ENCODE measurements at regions not wholly inside any gene's neighbourhood (a gene's known extent, or its start where the extent isn't known, plus 50 kb on each side); places are given as distances from the start of the nearest gene placed in this dataset.

- TF ChIP-seq SUZ12 (IDR thresholded peaks at IDR 0.05; ENCODE audit: low read depth, low read length) (no peak), ZNF292 (CRISPR knock-in tag; IDR thresholded peaks at IDR 0.05; ENCODE audit: borderline replicate concordance, low read depth) (no peak), ZNF280D (CRISPR knock-in tag; IDR thresholded peaks at IDR 0.05) (no peak), SRF (IDR thresholded peaks at IDR 0.05; ENCODE audit: low read depth, low read length) (no peak)
- TF ChIP-seq, protein P1, sequence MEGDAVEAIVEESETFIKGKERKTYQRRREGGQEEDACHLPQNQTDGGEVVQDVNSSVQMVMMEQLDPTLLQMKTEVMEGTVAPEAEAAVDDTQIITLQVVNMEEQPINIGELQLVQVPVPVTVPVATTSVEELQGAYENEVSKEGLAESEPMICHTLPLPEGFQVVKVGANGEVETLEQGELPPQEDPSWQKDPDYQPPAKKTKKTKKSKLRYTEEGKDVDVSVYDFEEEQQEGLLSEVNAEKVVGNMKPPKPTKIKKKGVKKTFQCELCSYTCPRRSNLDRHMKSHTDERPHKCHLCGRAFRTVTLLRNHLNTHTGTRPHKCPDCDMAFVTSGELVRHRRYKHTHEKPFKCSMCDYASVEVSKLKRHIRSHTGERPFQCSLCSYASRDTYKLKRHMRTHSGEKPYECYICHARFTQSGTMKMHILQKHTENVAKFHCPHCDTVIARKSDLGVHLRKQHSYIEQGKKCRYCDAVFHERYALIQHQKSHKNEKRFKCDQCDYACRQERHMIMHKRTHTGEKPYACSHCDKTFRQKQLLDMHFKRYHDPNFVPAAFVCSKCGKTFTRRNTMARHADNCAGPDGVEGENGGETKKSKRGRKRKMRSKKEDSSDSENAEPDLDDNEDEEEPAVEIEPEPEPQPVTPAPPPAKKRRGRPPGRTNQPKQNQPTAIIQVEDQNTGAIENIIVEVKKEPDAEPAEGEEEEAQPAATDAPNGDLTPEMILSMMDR (CRISPR knock-in tag; IDR thresholded peaks at IDR 0.05): no peak
- TF ChIP-seq, protein P2, sequence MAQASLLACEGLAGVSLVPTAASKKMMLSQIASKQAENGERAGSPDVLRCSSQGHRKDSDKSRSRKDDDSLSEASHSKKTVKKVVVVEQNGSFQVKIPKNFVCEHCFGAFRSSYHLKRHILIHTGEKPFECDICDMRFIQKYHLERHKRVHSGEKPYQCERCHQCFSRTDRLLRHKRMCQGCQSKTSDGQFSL (CRISPR knock-in tag; IDR thresholded peaks at IDR 0.05): no peak
These were observed 637.8 kb upstream of the EEF2KMT start for GRCh38 chr16:5735444-5735843.

All from HepG2 (cell line).